ENCODE measurements at regions not wholly inside any gene's neighbourhood (a gene's known extent, or its start where the extent isn't known, plus 50 kb on each side); places are given as distances from the start of the nearest gene placed in this dataset.
A peak's percentile ranks its signal among the peaks of the same experiment; 100 is the strongest.

- Mint-ChIP-seq H3K27me3 (ENCODE audit: insufficient read depth) (peaks cover 2% of the 10 kb centered on the region), H3K36me3 (ENCODE audit: low read depth) (no peaks in the 10 kb centered on the region), H3K4me3 (no peak overlapping the region), H3K9me3 (no peaks in the 10 kb centered on the region), H3K4me1 (no peaks in the 10 kb centered on the region), H3K27ac (no peak overlapping the region)
- Histone ChIP-seq H3K27me3 (ENCODE audit: control insufficient read depth, insufficient read depth, low read length, poor library complexity, severe bottlenecking) (no peaks in the 10 kb centered on the region), H3K4me1 (ENCODE audit: control insufficient read depth, insufficient read depth, low read length) (no peaks in the 10 kb centered on the region), H3K36me3 (ENCODE audit: control insufficient read depth, insufficient read depth, low read length) (no peaks in the 10 kb centered on the region), H3K27ac (ENCODE audit: low read depth, low read length) (no peak overlapping the region), H3K9me3 (ENCODE audit: control insufficient read depth, low read length) (no peaks in the 10 kb centered on the region), H3K9ac (ENCODE audit: extremely low read depth, low read length, poor library complexity, severe bottlenecking) (no peak overlapping the region), H3K4me3 (ENCODE audit: low read length) (no peak overlapping the region)
- TF ChIP-seq CTCF (conservative IDR thresholded peaks at IDR 0.05), result peak; percentile 89
- peak; percentile 90 for DNase-seq
- WGBS, 2 experiments (ENCODE audit: insufficient coverage in 1 of 2, insufficient read length in 1 of 2), result 67 to 72% methylated on average over 11 to 14 of the region's 15 CpGs
Measured at GRCh38 chr15:31197497-31198414, 96.2 kb upstream of the TRPM1 start.

- no peaks in the 10 kb centered on the region for H3K4me1 ChIP-seq (ENCODE audit: control insufficient read depth, insufficient read depth, low read length)
- 78 to 89% methylated on average over 10 to 16 of the region's 16 CpGs for WGBS, 2 experiments (ENCODE audit: insufficient coverage in 1 of 2, insufficient read length in 1 of 2)
- H3K4me1 Mint-ChIP-seq, result no peaks in the 10 kb centered on the region
Measured at GRCh38 chr15:31200735-31201151, 99.2 kb upstream of the TRPM1 start.

DNA sequence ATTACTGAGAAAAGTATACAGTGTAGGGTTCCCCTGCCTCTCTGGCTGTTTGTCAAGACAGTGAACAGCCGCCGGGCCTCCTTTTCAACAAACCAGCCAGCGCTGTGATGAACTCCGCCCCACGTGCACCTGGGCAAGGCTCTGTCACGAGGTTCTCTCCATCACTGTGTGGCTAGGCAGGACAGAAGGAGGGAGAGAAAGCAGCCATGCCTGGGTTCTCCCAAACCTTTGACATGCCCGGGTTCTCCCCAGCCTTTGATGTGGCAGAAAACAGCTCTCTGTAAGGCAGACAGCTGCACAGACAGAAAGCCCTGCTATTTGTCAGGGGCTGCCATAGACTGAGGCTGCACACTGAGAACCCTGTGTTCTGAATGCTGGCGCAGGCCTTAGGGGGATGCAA, 101.4 kb upstream of the TRPM1 start:
- TF ChIP-seq CTCF (conservative IDR thresholded peaks at IDR 0.05), result no peak
- 92 to 95% methylated on average over 7 to 8 of the region's 8 CpGs for WGBS, 2 experiments (ENCODE audit: insufficient coverage in 1 of 2, insufficient read length in 1 of 2)
- no peak overlapping the region for H3K4me3 Mint-ChIP-seq

More at GRCh38 chr15:31200735-31201151, 99.2 kb upstream of the TRPM1 start:
- no peak overlapping the region for H3K27ac ChIP-seq (ENCODE audit: low read depth, low read length)
- no peak overlapping the region for H3K4me3 Mint-ChIP-seq
- H3K27me3 Mint-ChIP-seq (ENCODE audit: insufficient read depth), result peaks cover 2% of the 10 kb centered on the region
- no peaks in the 10 kb centered on the region for H3K9me3 ChIP-seq (ENCODE audit: control insufficient read depth, low read length)
- no peak overlapping the region for H3K27ac Mint-ChIP-seq
- H3K36me3 Mint-ChIP-seq (ENCODE audit: low read depth), result no peaks in the 10 kb centered on the region
- DNase-seq, result peak; percentile 92
- no peaks in the 10 kb centered on the region for H3K27me3 ChIP-seq (ENCODE audit: control insufficient read depth, insufficient read depth, low read length, poor library complexity, severe bottlenecking)
- H3K36me3 ChIP-seq (ENCODE audit: control insufficient read depth, insufficient read depth, low read length), result no peaks in the 10 kb centered on the region
- no peak overlapping the region for H3K4me3 ChIP-seq (ENCODE audit: low read length)
- H3K9me3 Mint-ChIP-seq, result no peaks in the 10 kb centered on the region
- TF ChIP-seq CTCF (conservative IDR thresholded peaks at IDR 0.05), result peak; percentile 73
- no peak overlapping the region for H3K9ac ChIP-seq (ENCODE audit: extremely low read depth, low read length, poor library complexity, severe bottlenecking)

More for the DNA sequence above, 101.4 kb upstream of the TRPM1 start:
- Mint-ChIP-seq H3K27ac (no peak overlapping the region), H3K36me3 (ENCODE audit: low read depth) (no peaks in the 10 kb centered on the region), H3K27me3 (ENCODE audit: insufficient read depth) (peaks cover 4% of the 10 kb centered on the region), H3K9me3 (no peaks in the 10 kb centered on the region), H3K4me1 (no peaks in the 10 kb centered on the region)
- Histone ChIP-seq H3K27ac (ENCODE audit: low read depth, low read length) (no peak overlapping the region), H3K4me1 (ENCODE audit: control insufficient read depth, insufficient read depth, low read length) (no peaks in the 10 kb centered on the region), H3K9ac (ENCODE audit: extremely low read depth, low read length, poor library complexity, severe bottlenecking) (no peak overlapping the region), H3K4me3 (ENCODE audit: low read length) (no peak overlapping the region), H3K9me3 (ENCODE audit: control insufficient read depth, low read length) (no peaks in the 10 kb centered on the region), H3K36me3 (ENCODE audit: control insufficient read depth, insufficient read depth, low read length) (no peaks in the 10 kb centered on the region), H3K27me3 (ENCODE audit: control insufficient read depth, insufficient read depth, low read length, poor library complexity, severe bottlenecking) (no peaks in the 10 kb centered on the region)
- no peak for DNase-seq

Data from endodermal cell (in vitro differentiated cells).